Left cardiac atrium (tissue), 4 donors: ENCODE measurements at regions not wholly inside any gene's neighbourhood (a gene's known extent, or its start where the extent isn't known, plus 50 kb on each side); places are given as distances from the start of the nearest gene placed in this dataset.

ENCODE experiments used
- ATAC-seq, 2 donors: fragments of 200-7000 bp; cut with Tn5 transposase; one replicate each; pipeline ENCODE4 v1.9.1; 2020; ENCODE audit warnings: mild to moderate bottlenecking in 2 of 2, moderate library complexity in 2 of 2
- DNase-seq: peaks from one replicate; pipeline ENCODE4 v3.0.0-alpha.2; 2020
- intact Hi-C, 2 donors: fragments of 100-400 bp; cut with DNase I; formaldehyde crosslinking; loops; one replicate each; pipeline versions ENCODE4 v1.14.1 to v1.15.1; 2022 to 2023
- donor health status: DM: no; HTN: yes; CAD: no.
- donor health status: DM: no; HTN: yes; CAD: no; lungs with severe emphysema.
- donor health status: DM: yes; HTN: yes; CAD: no.
- donor health status: Dilated cardiomyopathy.

- DNase-seq (no peak), ATAC-seq (no peak)
- intact Hi-C loops = no loop called here
These were observed 54.1 kb downstream of the C1QL2 start for GRCh38 chr2:119104414-119104813.

GRCh38 chr2:119102964-119103363, 55.6 kb downstream of the C1QL2 start:
- no peak for ATAC-seq
- intact Hi-C loops = no loop called here
- DNase-seq = no peak

- ATAC-seq (no peak), DNase-seq (no peak)
- intact Hi-C loops = no loop called here
These were observed 70.1 kb downstream of the C1QL2 start for GRCh38 chr2:119088416-119088815.

GRCh38 chr2:119086327-119086726, 72.2 kb downstream of the C1QL2 start:
- intact Hi-C loops = no loop called here
- no peak for ATAC-seq

GRCh38 chr2:119085613-119086012, 72.9 kb downstream of the C1QL2 start:
- intact Hi-C loops = no loop called here
- ATAC-seq (peak in 1 of 2 donors; percentile 49), DNase-seq (no peak)

More at GRCh38 chr2:119086327-119086726, 72.2 kb downstream of the C1QL2 start:
- DNase-seq = no peak

GRCh38 chr2:119083416-119083815, 75.1 kb downstream of the C1QL2 start:
- DNase-seq = no peak
- intact Hi-C loops = no loop called here
- no peak for ATAC-seq

GRCh38 chr2:119082821-119083400, 75.6 kb downstream of the C1QL2 start:
- intact Hi-C loops = no loop called here
- DNase-seq (no peak), ATAC-seq (no peak)

GRCh38 chr2:119078796-119079195, 79.8 kb downstream of the C1QL2 start:
- DNase-seq (no peak), ATAC-seq (no peak)
- intact Hi-C loops = no loop called here

GRCh38 chr2:119076713-119077112, 81.8 kb downstream of the C1QL2 start:
- ATAC-seq (no peak), DNase-seq (no peak)
- intact Hi-C loops = no loop called here

- DNase-seq = no peak
- intact Hi-C loops = no loop called here
- no peak for ATAC-seq
These were observed 85.3 kb downstream of the C1QL2 start for GRCh38 chr2:119073213-119073612.

GRCh38 chr2:119071476-119071875, 87.1 kb downstream of the C1QL2 start:
- no peak for ATAC-seq
- no peak for DNase-seq
- intact Hi-C loops = no loop called here

- intact Hi-C loops = no loop called here
- DNase-seq (no peak), ATAC-seq (no peak)
These were observed 88.8 kb downstream of the C1QL2 start for GRCh38 chr2:119069781-119070180.

- DNase-seq (no peak), ATAC-seq (no peak)
- intact Hi-C loops = no loop called here
These were observed 90.3 kb downstream of the C1QL2 start for GRCh38 chr2:119068154-119068725.

- peak in 1 of 2 donors; percentile 18 for ATAC-seq
- no peak for DNase-seq
- intact Hi-C loops = no loop called here
These were observed 92.2 kb downstream of the C1QL2 start for GRCh38 chr2:119066272-119066804.

GRCh38 chr2:119065146-119065545, 93.4 kb downstream of the C1QL2 start:
- DNase-seq (no peak), ATAC-seq (no peak)
- intact Hi-C loops = no loop called here

GRCh38 chr2:119064567-119064966, 94.0 kb downstream of the C1QL2 start:
- ATAC-seq (peak; percentile 30 to 48), DNase-seq (no peak)
- intact Hi-C loops = no loop called here

- intact Hi-C loops = no loop called here
- ATAC-seq (no peak), DNase-seq (no peak)
These were observed 95.4 kb downstream of the C1QL2 start for GRCh38 chr2:119063177-119063576.

- DNase-seq = no peak
- peak in 1 of 2 donors; percentile 46 for ATAC-seq
- intact Hi-C loops = no loop called here
These were observed 95.9 kb downstream of the C1QL2 start for GRCh38 chr2:119062652-119063051.

- ATAC-seq (peak in 1 of 2 donors; percentile 34), DNase-seq (no peak)
- intact Hi-C loops = no loop called here
These were observed 96.4 kb downstream of the C1QL2 start for GRCh38 chr2:119062179-119062578.

- ATAC-seq (no peak), DNase-seq (no peak)
- intact Hi-C loops = no loop called here
These were observed 98.6 kb downstream of the C1QL2 start for GRCh38 chr2:119059940-119060339.

- intact Hi-C loops = no loop called here
- ATAC-seq (no peak), DNase-seq (no peak)
These were observed 99.3 kb downstream of the C1QL2 start for GRCh38 chr2:119059287-119059686.
